GM03348 (cell line): ENCODE measurements at regions not wholly inside any gene's neighbourhood (a gene's known extent, or its start where the extent isn't known, plus 50 kb on each side); places are given as distances from the start of the nearest gene placed in this dataset.
"Not testable (repeated sequence)": the region's sequence is repeated elsewhere in the genome, so short reads cannot be mapped to it uniquely, and the experiment has no call there.

Experiments used
- DNase-seq: peaks from one replicate; pipeline ENCODE4 v3.0.0; 2012; ENCODE audit warnings: low spot score

DNA sequence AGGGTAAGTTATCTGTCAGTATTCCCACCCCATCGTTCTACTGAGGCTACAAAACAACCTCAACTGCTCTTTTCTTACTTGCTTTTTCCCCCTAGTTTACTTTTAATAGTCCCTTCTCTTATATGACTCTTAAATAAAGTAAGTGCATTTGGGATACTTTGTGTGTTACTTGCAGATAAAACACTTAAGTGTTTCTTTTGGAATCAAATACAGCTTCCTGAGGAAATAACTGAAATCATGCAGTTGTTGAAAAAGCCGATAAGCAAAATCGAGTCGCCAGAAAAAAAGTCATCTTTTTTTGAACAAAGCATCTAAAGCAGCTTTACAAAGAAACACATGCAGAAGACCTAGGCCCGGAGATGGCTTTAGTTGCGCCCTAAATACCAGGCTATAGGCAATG is 53.5 kb upstream of the EPB41L4A start:
- DNase-seq = no peak

DNA sequence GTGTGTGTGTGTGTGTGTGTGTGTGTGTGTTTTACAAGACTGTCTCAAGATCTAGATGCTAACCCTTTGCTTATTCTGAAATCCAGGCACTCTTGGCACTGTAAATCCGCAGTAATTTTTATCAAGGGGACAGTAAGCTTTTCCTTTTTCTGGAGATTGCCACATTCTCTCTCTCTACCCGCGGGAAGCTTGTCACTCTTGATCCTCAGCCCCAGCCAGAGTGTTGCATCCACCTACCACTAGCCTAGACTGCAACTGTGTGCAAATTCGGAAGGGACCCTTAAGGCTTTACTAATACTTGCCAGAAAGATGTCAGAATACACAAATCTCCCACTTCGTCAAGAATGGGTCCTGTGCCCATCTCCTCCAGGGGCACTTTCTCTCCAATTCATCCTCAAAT is 54.9 kb upstream of the EPB41L4A start:
- no peak for DNase-seq

DNA sequence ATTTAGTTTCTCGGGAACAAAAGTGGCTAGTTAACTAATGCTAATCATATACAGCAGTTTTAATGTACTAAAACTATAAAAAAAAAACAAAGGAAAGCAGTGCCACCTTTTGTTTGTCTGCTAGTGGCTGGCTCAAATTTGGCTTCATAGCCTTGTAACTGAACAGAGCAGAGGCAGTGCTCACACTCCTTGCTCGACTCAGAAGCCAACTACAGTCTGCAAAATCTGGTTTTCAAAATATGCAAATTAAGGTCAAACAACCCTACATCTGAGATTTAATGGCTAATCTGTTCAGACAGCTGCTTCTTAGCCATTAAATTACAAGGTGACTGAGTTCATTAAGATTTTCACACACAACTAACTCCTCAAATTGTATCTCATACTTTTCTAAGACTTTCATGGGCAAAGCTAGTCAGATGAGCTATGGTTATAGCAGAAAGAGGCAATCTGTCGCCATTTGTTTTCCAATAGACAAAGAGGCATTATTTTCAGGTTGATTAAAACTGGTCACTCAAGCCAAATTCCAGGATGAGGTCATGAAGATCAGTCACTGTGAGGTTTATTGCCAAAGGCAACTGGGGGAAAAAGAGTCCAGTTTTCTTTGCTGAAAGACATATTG is 56.8 kb upstream of the EPB41L4A start:
- no peak for DNase-seq

DNA sequence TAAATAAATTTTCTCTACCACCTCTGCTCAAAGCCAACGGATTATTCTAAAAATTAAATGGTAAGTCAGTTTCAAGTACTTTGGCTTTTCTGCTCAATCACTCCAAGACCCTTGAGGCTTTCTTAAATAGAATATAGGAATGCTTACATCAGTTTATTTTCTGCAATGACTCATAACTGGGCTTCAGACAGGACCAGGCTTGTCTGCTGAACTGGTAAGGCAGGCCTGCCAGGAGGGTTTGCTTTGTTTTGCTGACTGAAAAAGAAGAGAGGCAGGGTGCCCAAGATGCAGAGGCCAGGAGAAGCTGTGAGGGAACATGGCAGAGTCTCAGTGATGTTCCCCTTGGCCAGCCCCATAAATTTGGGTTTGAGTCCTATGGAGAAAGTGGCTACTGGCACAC is 60.3 kb upstream of the EPB41L4A start:
- peak; percentile 54 for DNase-seq

DNA sequence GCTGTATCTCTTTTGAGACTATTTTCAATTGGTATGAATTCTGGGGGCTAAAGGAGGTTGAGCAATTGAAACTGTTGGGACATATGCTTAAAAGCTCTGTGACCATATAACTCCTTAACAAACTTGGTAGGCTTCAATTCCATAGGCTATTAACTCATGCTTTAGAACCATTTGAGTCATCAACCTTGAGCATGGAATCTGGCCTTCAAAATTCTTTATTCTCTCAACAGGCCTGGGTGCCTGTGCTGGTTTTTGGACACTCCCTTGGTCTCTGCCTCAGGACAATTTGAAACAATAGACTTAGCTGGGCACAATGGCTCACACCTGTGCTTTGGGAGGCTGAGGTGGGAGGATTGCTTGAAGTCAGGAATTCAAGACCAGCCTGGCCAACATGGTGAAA is 61.4 kb upstream of the EPB41L4A start:
- no peak for DNase-seq

DNA sequence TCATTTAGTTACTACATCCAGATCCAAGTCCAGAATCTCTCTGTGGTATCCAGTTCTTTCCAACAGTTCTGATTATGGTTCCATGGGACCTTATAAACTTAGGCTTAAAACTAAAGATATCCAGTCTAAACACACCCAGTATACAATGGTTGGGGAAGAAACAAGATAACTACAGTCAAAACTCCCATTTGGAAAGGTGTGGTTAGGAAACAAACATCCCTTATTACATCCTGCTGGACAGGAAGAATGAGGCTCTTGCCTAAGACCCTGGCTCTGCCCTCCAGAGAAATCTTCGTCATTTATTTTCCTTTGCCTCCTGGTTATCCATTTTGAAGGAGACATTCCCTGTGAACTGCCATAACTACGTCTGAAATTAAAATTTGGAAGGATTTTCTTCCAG is 64.6 kb upstream of the EPB41L4A start:
- DNase-seq = no peak

DNA sequence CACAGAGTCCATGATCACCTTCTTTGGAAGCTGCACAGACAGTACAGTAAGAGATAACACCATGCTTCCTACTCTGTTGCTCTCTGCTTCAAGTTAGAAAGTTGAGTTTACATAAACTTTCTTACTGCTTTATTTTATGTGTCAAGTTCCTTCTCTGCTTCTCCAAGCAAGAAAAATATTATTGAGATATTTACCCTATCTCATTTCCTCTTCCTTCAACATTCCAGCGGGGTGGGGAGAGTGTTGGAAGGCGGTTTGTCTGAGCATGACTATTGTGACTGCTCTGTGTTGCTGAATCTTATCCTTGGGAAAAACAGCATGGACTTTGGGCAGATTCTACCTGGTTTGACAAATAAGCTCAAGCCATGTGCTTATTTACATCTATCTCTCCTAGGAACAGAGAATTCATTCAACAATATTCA is 66.9 kb upstream of the EPB41L4A start:
- no peak for DNase-seq

DNA sequence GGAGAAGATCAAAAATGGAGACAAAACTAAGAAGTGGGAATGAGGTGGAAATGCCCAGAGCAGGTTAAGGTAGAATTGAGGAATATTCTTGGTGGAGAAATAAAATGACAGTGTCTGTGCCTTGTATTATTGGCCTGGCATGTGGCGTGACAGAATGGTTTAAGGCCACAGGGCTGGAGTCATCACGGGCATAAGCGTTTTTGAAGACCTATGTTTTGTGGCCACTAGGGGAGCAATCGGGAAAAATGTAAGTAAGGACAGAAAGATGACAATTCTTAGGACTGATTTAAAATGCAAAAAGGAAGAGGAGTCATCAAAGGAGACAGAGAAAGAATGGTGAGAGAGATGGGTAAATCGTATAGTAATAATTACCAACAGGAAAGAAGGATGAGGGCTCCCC is 72.2 kb upstream of the EPB41L4A start:
- no peak for DNase-seq

DNA sequence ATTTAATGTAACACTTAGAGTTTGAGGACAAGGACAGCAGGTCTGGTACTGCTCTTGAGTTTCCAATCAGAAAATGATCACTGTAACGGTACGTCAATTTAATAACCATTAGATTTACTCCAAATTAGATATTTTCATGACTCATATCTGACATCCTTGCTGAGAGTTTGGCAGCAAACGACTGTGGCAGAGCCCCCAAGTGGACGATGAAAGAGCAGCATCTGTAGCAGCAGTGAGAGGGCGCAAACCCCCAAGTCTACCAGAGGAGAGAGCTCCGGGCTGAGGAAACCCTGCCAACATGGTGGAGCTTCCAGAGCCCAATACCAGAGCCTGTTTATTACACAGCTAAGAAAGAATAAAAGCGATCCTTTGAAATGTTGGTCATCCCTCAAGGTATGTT is 73.2 kb upstream of the EPB41L4A start:
- DNase-seq = peak; percentile 76

DNA sequence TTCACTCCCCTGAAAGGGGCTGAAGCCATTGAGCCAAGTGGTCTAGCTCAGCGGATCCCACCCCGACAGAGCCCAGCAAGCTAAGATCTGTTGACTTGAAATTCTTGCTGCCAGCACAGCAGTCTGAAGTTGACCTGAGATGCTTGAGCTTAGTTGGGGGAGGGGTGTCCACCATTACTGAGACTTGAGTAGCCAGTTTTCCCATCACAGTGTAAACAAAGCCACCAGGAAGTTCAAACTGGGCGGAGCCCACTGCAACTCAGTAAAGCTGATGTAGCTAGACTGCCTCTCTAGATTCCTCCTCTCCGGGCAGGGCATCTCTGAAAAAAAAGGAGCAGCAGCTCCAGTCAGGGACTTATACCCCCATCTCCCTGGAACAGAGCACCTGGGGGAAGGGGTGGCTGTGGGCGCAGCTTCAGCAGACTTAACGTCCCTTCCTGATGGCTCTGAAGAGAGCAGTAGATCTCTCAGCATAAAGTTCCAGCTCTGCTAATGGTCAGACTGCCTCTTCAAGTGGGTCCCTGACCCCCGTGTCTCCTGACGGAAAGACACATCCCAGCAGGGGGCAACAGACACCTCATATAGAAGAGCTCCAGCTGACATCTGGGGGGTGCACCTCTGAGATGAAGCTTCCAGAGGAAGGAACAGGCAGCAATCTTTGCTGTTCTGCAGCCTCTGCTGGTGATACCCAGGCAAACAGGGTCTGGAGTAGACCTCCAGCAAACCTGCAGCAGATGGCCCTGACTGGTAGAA is 84.8 kb upstream of the EPB41L4A start:
- not testable (repeated sequence) for DNase-seq

DNA sequence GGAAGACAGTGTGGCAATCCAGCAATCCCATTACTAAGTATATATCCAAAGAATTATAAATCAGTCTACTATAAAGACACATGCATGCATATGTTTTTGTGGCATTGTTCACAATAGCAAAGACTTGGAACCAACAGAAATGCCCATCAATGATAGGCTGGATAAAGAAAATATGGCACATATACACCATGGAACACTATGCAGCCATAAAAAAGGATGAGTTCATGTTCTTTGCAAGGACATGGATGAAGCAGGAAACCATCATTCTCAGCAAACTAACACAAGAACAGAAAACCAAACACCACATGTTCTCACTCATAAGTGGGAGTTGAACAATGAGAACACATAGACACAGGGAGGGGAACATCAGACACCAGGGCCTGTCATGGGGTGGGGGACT is 90.0 kb upstream of the EPB41L4A start:
- DNase-seq = not testable (repeated sequence)

DNA sequence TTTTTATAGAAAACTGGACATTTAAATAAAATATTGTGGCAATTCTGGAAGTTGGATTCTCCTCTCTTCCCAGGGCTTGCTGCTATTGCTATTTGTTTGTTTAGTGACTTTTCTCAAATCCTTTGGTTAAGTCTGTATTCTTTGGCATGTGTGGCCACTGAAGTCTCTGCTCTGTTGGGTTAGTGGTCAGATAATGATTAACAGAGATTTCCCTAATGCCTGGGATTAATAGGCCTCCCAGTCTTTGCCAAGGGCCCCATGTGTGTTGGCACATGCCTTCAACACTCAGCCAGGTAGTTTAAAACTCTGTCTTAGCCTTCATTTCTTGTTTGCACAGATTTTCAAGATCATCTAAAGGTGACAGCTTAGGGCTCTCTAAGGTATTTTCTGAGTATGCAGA is 92.8 kb upstream of the EPB41L4A start:
- DNase-seq = no peak

DNA sequence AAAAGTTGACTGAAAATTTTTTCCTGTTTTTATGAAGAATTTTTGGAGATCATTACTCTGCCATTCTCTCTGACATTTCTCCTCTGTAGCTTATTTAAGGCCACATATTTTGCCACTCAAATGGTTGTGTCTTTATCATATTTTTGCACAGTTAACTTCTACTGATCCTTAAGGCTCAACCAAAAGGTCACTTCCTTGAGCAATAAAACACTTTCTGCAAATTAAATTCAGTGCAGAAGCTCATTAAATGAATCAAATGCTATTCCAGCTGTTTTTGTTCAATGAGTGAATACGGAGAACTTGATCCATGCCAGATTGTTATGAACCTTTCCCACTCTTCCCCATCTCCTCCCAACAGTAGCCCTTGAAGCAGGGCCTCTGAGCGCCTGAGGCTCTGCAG is 93.8 kb upstream of the EPB41L4A start:
- no peak for DNase-seq

DNA sequence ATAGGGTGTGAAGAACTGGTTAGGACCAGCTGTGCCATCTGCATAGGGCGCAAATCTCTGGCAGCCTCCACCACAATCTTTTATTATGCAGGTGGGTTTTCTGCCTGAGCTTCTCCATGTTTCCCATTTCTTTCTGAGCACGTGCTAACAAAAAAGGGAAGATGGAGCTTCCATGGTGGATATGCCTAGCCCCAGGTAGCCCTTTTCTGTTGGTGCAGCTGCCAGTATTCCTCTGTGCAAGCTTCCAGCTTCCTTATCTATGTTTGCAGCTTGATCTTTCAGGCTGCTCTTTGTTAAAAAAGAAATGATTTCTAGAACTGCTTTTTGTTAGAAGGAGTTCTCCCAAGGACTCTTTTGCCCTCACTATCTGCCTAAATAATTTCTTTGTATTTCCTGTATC is 95.0 kb upstream of the EPB41L4A start:
- DNase-seq = no peak

DNA sequence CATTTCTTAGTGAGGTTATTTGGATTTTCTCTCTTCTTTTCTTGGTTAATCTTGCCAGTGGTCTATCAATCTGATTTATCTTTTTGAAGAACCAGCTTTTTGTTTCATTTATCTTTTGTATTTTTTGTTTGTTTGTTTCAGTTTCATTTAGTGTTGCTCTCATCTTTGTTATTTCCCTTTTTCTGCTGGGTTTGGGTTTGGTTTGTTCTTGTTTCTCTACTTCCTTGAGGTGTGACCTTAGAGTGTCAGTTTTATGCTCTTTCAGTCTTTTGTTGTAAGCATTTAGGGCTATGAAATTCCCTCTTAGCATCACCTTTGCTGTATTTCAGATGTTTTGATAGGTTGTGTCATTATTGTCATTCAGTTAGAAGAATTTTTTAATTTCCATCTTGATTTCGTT is 101.4 kb upstream of the EPB41L4A start:
- DNase-seq = not testable (repeated sequence)

DNA sequence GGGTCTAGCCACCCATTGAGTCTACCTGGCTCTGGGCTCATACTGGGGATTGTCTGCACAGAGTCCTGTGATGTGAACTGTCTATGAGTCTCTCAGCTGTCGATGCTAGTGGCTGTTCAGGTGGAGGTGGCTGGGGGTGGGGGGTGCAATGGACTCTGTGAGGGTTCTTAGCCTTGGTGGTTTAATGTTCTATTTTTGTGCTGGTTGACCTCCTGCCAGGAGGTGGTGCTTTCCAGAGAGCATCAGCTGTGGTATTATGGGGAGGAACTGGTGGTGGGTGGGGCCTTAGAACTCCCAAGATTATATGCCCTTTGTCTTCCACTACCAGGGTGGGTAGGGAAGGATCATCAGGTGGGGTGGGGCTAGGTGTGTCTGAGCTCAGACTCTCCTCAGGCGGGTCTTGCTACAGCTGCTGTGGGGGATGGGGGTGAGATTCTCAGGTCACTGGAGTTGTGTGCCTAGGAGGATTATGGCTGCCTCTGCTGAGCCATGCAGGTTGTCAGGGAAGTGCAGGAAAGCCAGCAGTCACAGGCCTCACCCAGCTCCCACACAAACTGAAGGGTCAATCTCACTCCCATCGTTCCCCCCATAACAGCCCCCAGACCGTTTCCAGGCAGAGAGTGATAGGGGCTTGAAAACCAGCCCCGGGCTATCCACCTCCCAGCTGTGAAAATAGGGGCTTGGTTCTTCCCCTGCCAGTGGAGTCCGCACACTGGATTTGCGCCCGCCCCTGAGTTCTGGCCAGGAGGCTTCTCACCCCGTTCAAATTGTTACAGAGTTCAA is 104.0 kb upstream of the EPB41L4A start:
- DNase-seq = not testable (repeated sequence)

DNA sequence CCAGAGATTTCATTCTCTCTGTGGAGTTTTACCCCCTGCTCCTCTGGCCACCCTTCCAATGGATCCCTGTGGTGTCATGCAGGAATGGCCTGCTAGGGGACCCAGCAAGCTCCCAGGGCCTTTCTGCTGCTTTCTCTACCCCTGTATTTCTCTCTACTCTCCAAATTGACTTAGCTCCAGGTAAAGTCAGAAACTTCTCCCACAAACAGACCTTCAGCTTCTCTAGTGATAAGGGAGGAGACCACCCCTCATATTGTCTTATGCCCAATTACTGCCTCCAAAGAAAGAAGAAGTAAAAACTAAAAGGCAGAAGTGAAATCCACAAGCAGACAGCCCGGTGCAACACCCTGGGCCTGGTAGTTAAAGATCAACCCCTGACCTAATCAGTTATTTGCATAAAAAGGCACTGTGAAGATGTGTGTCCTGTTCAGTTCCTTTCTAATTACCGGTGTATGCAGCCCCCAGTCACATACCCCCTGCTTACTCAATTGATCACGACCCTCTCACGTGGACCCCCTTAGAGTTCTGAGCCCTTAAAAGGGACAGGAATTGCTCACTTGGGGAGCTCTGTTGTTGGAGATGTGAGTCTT is 104.7 kb upstream of the EPB41L4A start:
- not testable (repeated sequence) for DNase-seq

DNA sequence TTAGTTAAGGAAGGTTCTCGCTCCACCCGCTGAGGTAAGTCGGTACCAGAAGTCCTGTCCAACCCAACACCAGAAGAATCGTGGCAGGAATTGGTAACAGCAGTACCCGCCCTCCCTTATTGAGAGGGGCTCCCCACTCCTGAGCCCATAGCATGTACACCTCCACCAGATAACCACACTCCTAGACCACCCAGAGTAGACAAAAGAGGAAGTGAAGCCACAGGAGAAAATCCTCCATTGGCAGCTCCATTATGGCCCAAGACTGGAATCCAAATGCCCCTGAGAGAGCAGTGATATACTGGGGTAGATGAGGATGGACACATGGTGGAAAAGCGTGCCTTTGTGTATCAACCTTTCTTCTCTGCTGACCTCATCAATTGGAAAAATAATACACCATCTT is 106.1 kb upstream of the EPB41L4A start:
- DNase-seq = no peak

DNA sequence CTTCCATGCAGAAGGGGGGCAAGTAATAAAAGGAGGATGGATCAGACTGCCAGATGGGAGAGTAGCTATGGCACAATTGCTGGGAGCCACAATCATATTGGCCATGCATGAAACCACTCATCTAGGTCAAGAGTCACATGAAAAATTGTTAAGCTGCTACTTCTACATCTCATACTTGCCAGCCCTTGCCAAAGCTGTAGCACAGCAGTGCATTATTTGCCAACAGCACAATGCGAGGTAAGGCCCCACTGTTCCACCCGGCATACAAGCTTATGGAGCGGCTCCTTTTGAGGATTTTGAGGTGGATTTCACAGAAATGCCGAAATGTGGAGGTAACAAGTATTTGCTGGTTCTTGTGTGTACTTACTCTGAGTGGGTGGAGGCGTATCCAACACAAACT is 109.9 kb upstream of the EPB41L4A start:
- DNase-seq = no peak

DNA sequence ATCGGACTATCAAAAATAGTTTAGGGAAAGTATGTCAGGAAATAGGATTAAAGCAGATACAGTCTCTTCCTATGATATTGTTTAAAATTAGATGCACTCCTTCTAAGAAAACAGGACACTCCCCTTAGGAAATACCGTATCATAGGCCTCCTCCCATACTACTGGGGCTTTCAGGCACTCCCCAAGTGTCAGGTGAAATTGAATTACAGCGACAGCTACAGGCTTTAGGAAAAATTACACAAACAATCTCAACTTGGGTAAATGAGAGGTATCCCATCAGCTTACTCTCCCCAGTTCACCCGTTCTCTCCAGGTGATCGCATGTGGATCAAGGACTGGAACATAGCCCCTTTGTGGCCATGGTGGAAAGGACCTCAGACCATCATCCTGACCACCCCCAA is 110.4 kb upstream of the EPB41L4A start:
- no peak for DNase-seq

DNA sequence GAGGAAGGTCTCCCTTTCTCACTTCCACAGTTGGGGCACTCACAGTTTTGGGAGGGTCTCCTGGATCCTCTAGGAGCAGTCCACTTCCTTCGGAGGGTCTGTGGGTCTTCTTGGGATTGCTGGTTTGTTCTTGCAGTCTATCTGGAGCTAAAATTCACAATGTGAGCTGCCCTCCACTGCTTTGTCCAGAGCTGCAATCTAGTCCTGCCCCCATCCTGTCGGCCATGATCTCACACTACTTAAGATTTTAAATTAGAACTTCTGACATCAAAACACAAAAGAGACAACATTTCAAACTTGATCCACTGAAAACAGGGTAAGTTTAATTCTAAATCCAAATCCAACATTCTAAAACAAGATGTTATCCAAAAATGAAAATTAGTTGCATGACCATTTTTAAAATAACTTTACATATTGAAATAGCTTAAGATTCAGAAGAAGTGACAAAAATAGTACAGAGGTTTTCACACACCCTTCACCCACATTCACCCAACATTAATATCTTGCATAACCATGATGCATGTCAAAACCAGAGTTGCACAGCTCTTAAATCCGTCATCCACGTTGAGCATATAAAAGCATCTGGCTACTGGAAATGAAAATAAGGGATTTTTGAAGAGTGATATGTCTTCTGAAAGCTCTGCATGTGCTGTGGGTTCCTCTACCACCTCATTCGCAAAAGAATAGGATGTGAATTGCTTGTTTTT is 113.7 kb upstream of the EPB41L4A start:
- no peak for DNase-seq

DNA sequence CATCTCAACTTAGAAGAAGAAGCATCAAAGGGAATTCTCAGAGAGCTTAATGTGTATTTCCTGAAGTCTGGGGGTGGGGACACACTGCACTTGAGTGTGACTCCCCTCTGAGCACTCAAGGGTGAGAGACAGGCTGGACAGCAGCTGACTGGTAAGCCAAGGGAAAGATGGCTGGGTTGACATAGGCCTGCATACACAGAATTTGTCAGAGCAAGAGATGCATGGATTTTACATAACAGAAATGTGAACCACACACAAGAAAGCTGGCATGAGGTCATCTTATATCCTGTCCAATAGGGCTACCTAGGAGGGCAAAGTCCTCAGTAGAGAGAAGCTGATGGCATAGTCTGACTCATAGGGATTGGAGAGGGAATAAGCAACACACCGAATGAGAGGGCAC is 114.3 kb upstream of the EPB41L4A start:
- DNase-seq = no peak
